ENCODE measurements at regions not wholly inside any gene's neighbourhood (a gene's known extent, or its start where the extent isn't known, plus 50 kb on each side); places are given as distances from the start of the nearest gene placed in this dataset.

DNA sequence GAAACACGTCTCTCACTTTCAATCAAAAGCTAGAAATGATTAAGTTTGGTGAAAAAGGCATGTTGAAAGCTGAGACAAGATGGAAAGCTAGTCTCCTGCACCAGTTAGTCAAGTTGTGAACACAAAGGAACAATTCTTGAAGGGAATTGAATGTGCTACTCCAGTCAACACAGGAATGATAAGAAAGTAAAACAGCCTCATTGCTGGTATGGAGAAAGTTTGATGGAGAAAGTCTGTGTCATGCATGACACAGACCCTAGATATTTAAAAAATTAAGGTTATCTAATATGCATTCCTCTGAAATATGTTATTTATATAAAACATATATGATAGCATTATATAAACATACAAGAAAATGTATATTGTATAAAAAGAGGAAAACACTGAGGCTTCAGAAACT lies 699.4 kb upstream of the FZD8 start:
- Mint-ChIP-seq H3K27ac (ENCODE audit: unreplicated experiment) (no peak overlapping the region), H3K4me1 (no peaks in the 10 kb centered on the region), H3K4me3 (no peak overlapping the region), H3K36me3 (ENCODE audit: low read depth) (no peaks in the 10 kb centered on the region), H3K27me3 (ENCODE audit: low read depth) (no peaks in the 10 kb centered on the region), H3K9me3 (peaks cover 2% of the 10 kb centered on the region)
- DNase-seq (ENCODE audit: low read depth, low spot score), result no peak
- TF ChIP-seq, protein P1, sequence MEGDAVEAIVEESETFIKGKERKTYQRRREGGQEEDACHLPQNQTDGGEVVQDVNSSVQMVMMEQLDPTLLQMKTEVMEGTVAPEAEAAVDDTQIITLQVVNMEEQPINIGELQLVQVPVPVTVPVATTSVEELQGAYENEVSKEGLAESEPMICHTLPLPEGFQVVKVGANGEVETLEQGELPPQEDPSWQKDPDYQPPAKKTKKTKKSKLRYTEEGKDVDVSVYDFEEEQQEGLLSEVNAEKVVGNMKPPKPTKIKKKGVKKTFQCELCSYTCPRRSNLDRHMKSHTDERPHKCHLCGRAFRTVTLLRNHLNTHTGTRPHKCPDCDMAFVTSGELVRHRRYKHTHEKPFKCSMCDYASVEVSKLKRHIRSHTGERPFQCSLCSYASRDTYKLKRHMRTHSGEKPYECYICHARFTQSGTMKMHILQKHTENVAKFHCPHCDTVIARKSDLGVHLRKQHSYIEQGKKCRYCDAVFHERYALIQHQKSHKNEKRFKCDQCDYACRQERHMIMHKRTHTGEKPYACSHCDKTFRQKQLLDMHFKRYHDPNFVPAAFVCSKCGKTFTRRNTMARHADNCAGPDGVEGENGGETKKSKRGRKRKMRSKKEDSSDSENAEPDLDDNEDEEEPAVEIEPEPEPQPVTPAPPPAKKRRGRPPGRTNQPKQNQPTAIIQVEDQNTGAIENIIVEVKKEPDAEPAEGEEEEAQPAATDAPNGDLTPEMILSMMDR (conservative IDR thresholded peaks at IDR 0.05), result no peak

- no peak for DNase-seq (ENCODE audit: low read depth, low spot score)
- H3K9me3 Mint-ChIP-seq, result no peaks in the 10 kb centered on the region
- no peaks in the 10 kb centered on the region for H3K4me1 Mint-ChIP-seq
- no peak overlapping the region for H3K27ac Mint-ChIP-seq (ENCODE audit: unreplicated experiment)
- TF ChIP-seq, protein P1 (conservative IDR thresholded peaks at IDR 0.05), result no peak
- no peak overlapping the region for H3K4me3 Mint-ChIP-seq
- no peaks in the 10 kb centered on the region for H3K27me3 Mint-ChIP-seq (ENCODE audit: low read depth)
- H3K36me3 Mint-ChIP-seq (ENCODE audit: low read depth), result no peaks in the 10 kb centered on the region
Observed at GRCh38 chr10:36336315-36336714, 694.2 kb upstream of the FZD8 start.

GRCh38 chr10:36333446-36333845 lies 691.4 kb upstream of the FZD8 start:
- no peak overlapping the region for H3K4me3 Mint-ChIP-seq
- TF ChIP-seq, protein P1 (conservative IDR thresholded peaks at IDR 0.05), result no peak
- no peaks in the 10 kb centered on the region for H3K27me3 Mint-ChIP-seq (ENCODE audit: low read depth)
- H3K4me1 Mint-ChIP-seq, result no peaks in the 10 kb centered on the region
- no peak for DNase-seq (ENCODE audit: low read depth, low spot score)
- no peaks in the 10 kb centered on the region for H3K9me3 Mint-ChIP-seq
- H3K36me3 Mint-ChIP-seq (ENCODE audit: low read depth), result no peaks in the 10 kb centered on the region
- no peak overlapping the region for H3K27ac Mint-ChIP-seq (ENCODE audit: unreplicated experiment)

- Mint-ChIP-seq H3K4me3 (no peak overlapping the region), H3K36me3 (ENCODE audit: low read depth) (no peaks in the 10 kb centered on the region), H3K4me1 (no peaks in the 10 kb centered on the region)
Observed at GRCh38 chr10:36332926-36333325, 690.8 kb upstream of the FZD8 start.

GRCh38 chr10:36331121-36331520 lies 689.0 kb upstream of the FZD8 start:
- Mint-ChIP-seq H3K27me3 (ENCODE audit: low read depth) (no peaks in the 10 kb centered on the region), H3K9me3 (no peaks in the 10 kb centered on the region), H3K4me3 (no peak overlapping the region), H3K27ac (ENCODE audit: unreplicated experiment) (no peak overlapping the region), H3K4me1 (no peaks in the 10 kb centered on the region), H3K36me3 (ENCODE audit: low read depth) (no peaks in the 10 kb centered on the region)
- no peak for DNase-seq (ENCODE audit: low read depth, low spot score)
- TF ChIP-seq, protein P1 (conservative IDR thresholded peaks at IDR 0.05), result no peak

More at GRCh38 chr10:36332926-36333325, 690.8 kb upstream of the FZD8 start:
- TF ChIP-seq, protein P1 (conservative IDR thresholded peaks at IDR 0.05), result no peak
- no peak for DNase-seq (ENCODE audit: low read depth, low spot score)
- no peaks in the 10 kb centered on the region for H3K9me3 Mint-ChIP-seq
- H3K27ac Mint-ChIP-seq (ENCODE audit: unreplicated experiment), result no peak overlapping the region
- H3K27me3 Mint-ChIP-seq (ENCODE audit: low read depth), result no peaks in the 10 kb centered on the region

DNA sequence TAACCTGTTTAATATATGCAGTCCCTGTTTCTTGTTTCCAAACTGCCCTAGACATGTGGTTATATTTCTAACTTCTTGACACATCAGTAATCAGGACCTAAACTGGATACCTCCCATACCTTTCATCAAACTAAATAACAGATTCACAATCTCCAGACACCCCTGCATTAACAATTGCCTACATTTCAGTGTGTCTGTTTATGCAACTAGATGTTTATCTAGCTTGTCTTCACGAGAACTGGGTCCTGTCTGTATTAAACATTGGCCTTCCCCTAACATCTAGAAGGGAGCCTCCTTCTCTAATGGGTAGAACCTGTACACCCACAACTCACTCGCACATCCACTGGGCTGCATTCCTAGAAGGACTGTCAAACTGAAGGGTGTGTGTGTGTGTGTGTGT lies 683.7 kb upstream of the FZD8 start:
- no peaks in the 10 kb centered on the region for H3K36me3 Mint-ChIP-seq (ENCODE audit: low read depth)
- H3K9me3 Mint-ChIP-seq, result no peaks in the 10 kb centered on the region
- no peaks in the 10 kb centered on the region for H3K27me3 Mint-ChIP-seq (ENCODE audit: low read depth)
- DNase-seq (ENCODE audit: low read depth, low spot score), result no peak
- no peaks in the 10 kb centered on the region for H3K4me1 Mint-ChIP-seq
- TF ChIP-seq, protein P1 (conservative IDR thresholded peaks at IDR 0.05), result no peak
- no peak overlapping the region for H3K27ac Mint-ChIP-seq (ENCODE audit: unreplicated experiment)
- no peak overlapping the region for H3K4me3 Mint-ChIP-seq

All from neural crest cell (in vitro differentiated cells).